GM23338 (cell line): ENCODE measurements at regions not wholly inside any gene's neighbourhood (a gene's known extent, or its start where the extent isn't known, plus 50 kb on each side); places are given as distances from the start of the nearest gene placed in this dataset.

Source experiments
- CREB1 ChIP-seq: fragments of 250-450 bp; sonication (Bioruptor Pico); IDR thresholded peaks from 2 replicates; pipeline ENCODE4 v1.5.0; 2020; ENCODE audit warnings: low read depth, mild to moderate bottlenecking, moderate library complexity
- CTCF ChIP-seq, 2 experiments: fragments of 200-600 bp in 1 of 2; sonication (generic) in 1 of 2; conservative IDR thresholded peaks; 2 replicates each; pipeline versions ENCODE4 v1.5.1 to v1.6.1; 2016 to 2017; ENCODE audit warnings: antibody characterized with exemption in 2 of 2, low read depth in 2 of 2, mild to moderate bottlenecking in 2 of 2, moderate library complexity in 1 of 2
- EZH2 ChIP-seq: fragments of 200-600 bp; sonication (generic); IDR thresholded peaks from one replicate; pipeline ENCODE4 v1.8.0; 2017; ENCODE audit warnings: antibody characterized with exemption, mild to moderate bottlenecking, low read depth; ENCODE audit not compliant: unreplicated experiment
- EZH2phosphoT487 ChIP-seq: fragments of 200-600 bp; sonication (generic); IDR thresholded peaks from one replicate; pipeline ENCODE4 v1.8.1; 2018; ENCODE audit warnings: antibody characterized with exemption; ENCODE audit not compliant: unreplicated experiment
- JUNB ChIP-seq: IDR thresholded peaks from one replicate; pipeline ENCODE4 v1.6.1; 2016; ENCODE audit warnings: antibody characterized with exemption; ENCODE audit not compliant: unreplicated experiment
- NANOG ChIP-seq: IDR thresholded peaks from 2 replicates; pipeline ENCODE4 v1.6.1; 2016; ENCODE audit warnings: antibody characterized with exemption, borderline replicate concordance
- POLR2AphosphoS5 ChIP-seq: IDR thresholded peaks from 2 replicates; pipeline ENCODE4 v1.6.1; 2016; ENCODE audit warnings: antibody characterized with exemption, low read depth
- REST ChIP-seq: IDR thresholded peaks from one replicate; pipeline ENCODE4 v1.6.1; 2018; ENCODE audit warnings: antibody characterized with exemption; ENCODE audit not compliant: unreplicated experiment
- STAT1 ChIP-seq: IDR thresholded peaks from one replicate; pipeline ENCODE4 v1.6.1; 2016; ENCODE audit warnings: antibody characterized with exemption; ENCODE audit not compliant: unreplicated experiment
- ZNF114 ChIP-seq: fragments of 250-450 bp; sonication (Bioruptor Pico); IDR thresholded peaks from 2 replicates; pipeline ENCODE4 v1.5.0; 2020; ENCODE audit warnings: mild to moderate bottlenecking, moderate library complexity
- ZNF331 ChIP-seq: fragments of 250-450 bp; sonication (Bioruptor Pico); IDR thresholded peaks from 2 replicates; pipeline ENCODE4 v1.5.0; 2020; ENCODE audit warnings: low read depth, mild to moderate bottlenecking, moderate library complexity

GRCh38 chr4:79498282-79498681 lies 90.3 kb upstream of the GK2 start:
- TF ChIP-seq CTCF (conservative IDR thresholded peaks at IDR 0.05; ENCODE audit: low read depth in 2 of 2) (no peak), EZH2phosphoT487 (no peak), JUNB (no peak), CREB1 (CRISPR knock-in tag) (no peak), POLR2AphosphoS5 (no peak), REST (no peak), NANOG (no peak), EZH2 (no peak), STAT1 (no peak), ZNF331 (CRISPR knock-in tag) (no peak), ZNF114 (CRISPR knock-in tag) (no peak)
